CD4-positive, alpha-beta T cell treated with Interleukin-6 at 100 ng/mL for 8 hours (primary cell): ENCODE measurements at regions not wholly inside any gene's neighbourhood (a gene's known extent, or its start where the extent isn't known, plus 50 kb on each side); places are given as distances from the start of the nearest gene placed in this dataset.
"Not testable (repeated sequence)": the region's sequence is repeated elsewhere in the genome, so short reads cannot be mapped to it uniquely, and the experiment has no call there.

Experiments used
- DNase-seq: peaks from one replicate; pipeline ENCODE4 v3.0.0-alpha.2; 2020; ENCODE audit warnings: mixed read lengths, low spot score

GRCh38 chr14:97074456-97074855, 277.3 kb downstream of the VRK1 start:
- DNase-seq, result no peak

GRCh38 chr14:97074856-97075255, 277.7 kb downstream of the VRK1 start:
- DNase-seq, result no peak

DNA sequence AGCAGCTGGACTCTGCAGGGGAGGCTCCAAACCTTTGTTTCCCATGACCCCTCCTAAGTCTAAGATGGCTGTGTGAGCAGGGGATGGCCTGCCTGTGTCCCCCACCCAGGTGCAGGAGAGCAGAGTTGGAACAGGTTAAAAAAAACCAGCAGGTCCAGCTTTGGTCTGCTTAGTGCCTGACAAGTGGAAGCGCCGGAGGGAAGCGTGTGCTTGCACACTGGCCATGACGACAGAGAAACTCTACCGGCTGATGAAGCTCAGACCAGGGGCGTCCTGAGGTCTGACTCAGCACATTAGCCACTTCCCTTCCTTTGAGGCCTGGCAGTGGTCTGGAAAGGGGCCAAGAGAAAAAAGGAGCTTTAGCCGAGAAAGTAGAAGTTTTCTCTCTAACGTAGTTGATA, 280.1 kb downstream of the VRK1 start:
- no peak for DNase-seq

DNA sequence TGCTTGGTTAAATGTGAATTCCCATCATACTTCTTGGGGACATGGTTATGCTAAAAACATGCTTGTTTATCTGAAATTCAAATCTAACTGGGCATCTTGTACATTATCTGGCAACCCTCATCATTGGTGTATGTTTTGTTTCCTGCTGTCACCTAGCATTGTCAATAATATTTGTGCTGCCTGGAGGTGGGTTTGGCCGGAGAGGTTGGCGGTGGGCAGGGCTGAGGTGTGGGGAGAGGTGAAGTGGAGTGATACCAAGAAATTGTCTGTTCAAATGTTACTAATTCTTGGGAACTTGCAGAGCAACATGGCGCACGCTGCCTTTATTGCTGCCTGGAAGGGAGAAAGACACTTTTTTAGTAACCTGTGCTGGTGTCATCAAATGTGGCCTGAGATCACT, 280.5 kb downstream of the VRK1 start:
- no peak for DNase-seq

DNA sequence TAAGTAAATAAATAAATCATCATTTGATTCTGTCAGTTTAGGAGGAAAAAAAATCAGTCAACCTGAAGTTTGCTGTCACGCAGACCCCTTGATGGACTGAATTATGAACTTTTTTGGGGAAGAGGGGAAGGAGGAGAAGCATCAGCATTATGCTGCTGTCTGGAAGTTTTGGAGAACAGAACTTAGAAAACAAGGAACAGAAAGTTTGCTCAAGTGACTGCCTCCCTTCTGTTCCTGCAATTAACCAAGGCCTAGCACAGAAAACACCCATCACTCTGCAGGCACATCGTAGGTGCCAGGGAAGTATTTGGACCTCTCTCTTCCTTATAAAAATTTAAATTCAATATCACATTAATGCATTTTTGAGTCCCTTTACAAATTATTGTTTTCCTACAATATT, 283.8 kb downstream of the VRK1 start:
- no peak for DNase-seq

- DNase-seq, result no peak
Measured at GRCh38 chr14:97095269-97095668, 298.1 kb downstream of the VRK1 start.

DNA sequence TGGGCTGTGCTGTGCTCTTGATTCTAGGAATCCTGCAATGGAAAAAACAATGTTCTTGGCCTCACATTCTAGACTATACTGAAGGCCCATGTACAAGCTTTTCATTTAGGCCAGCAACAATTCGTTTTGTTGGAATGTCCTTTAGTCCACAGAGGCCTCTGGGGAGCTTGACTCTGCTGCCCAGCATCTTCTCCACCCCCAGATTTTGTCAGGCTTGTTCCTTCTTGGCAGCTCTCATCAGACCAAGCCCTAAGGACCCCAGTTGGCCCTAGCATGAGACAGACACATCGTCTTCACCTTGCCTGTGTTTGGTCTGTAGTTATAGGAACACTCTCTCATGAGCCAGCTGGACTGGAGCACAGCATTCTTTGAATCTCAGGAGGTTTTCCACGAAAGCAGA, 300.1 kb downstream of the VRK1 start:
- DNase-seq, result no peak

DNA sequence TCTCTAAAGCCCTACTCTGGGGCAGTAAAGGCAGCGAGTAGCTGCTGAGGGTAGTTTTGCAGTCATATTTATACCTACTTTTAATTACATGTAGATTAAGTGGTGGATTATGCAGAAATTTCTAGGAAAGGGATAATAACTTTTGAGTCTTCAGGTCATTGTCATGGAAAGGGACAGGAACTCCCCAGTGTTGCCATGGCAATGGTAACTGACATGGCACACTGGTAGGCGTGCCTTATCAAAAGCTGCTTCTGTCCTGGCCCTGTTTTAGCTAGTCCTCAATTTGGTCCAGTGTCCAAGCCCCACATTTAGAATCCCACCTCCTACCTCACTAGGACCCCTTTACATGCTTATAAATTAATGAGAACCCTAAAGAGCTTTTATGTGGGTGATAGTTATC, 303.1 kb downstream of the VRK1 start:
- no peak for DNase-seq

- DNase-seq, result no peak
Measured at GRCh38 chr14:97101561-97101960, 304.4 kb downstream of the VRK1 start.

DNA sequence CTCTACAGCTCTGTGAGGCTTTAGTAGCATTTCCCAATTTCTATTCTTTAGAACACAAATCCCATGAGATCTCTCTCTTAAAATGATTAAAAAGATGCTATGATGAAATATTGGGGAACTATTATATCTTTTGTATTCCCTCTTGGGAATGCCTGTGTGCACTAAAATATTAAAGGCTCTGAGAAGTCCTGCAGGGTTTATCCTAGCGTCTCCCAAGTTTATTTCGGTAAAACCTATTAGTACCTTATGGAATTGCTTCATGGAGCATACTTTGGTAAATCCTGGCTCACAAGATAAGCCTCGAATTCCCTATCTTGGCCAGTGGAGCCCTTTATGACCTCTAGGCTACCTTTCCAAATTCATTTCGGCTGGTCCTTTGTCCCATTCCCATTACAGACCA, 306.8 kb downstream of the VRK1 start:
- DNase-seq, result no peak

DNA sequence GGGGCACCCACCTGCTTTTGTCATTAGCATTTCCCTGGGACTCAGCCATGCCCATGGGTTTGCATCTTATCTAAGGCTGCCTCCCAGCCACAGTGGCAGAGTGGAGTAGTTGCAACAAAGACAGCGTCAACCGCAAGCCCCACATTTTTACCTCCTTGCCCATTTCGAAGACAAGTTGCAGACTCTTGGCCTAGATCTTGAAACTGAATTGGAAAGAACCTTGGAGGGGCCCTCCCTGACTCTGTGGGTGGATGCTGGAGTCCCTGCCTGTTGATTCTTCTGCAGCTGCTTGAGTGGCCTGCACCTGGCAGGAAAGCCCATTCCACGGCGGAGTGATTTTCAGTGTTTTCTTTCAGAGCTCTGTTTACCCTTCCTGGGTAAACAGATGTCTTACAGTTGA, 309.0 kb downstream of the VRK1 start:
- DNase-seq, result no peak

DNA sequence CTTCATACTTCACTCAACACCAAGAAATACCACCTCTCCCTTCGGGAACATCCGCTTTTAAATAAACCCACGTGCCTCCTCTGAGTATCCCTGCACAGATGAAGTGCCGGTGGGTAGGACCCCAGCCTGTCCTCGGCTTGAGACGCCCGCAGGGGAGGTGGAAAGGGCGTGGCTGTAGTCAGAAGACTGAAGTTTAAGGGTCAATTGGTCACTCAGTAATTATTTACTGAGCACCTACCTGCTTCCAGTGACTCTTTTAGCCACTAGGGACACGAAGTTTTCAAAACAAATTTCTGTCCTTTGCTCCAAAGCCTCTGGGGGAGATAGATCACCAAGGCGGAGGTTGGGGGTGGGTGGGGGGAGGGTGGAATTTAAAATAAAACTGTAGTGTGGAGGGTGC, 309.4 kb downstream of the VRK1 start:
- DNase-seq, result no peak

- no peak for DNase-seq
Measured at GRCh38 chr14:97107080-97107479, 309.9 kb downstream of the VRK1 start.

DNA sequence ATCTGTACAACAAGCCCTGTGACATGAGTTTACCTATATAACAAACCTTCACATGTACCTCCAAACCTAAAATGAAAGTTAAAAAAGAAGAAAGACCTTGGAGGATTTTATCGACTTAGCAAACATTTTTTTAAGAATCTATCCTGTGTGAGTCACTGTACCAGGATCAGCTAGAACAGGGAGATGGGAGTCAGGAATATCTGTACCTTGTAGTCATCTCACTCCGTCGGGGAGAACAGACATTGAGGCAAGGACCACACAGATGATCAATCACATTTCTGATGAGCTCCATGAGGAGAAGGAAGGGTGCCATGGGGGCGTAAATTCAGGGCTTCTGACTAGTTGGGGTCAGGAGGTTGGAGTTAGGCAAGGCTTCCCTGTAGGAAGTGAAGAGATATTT, 310.6 kb downstream of the VRK1 start:
- no peak for DNase-seq

- DNase-seq, result no peak
Measured at GRCh38 chr14:97109234-97109633, 312.1 kb downstream of the VRK1 start.

GRCh38 chr14:97113339-97113738, 316.2 kb downstream of the VRK1 start:
- no peak for DNase-seq

- no peak for DNase-seq
Measured at GRCh38 chr14:97116546-97116945, 319.4 kb downstream of the VRK1 start.

GRCh38 chr14:97117693-97118092, 320.5 kb downstream of the VRK1 start:
- DNase-seq, result no peak

DNA sequence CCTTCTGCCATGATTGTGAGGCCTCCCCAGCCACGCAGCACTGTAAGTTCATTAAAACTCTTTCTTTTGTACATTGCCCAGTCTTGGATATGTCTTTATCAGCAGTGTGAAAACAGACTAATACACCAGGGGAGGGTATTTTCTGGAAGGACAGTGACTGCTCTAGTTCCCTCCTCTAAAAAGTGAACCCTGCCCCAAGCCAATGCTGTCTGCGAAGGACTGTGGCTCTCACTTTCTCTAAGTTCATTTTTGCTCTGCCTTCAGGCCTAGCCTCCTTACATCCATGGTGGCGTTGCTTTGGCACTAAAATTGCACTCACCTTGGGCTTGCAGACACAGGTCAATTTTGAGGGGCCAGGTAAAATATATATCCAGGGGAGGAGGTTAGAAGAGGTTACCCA, 323.0 kb downstream of the VRK1 start:
- no peak for DNase-seq

- DNase-seq, result peak; percentile 53
Measured at GRCh38 chr14:97120611-97121031, 323.4 kb downstream of the VRK1 start.

GRCh38 chr14:97129639-97130038, 332.5 kb downstream of the VRK1 start:
- no peak for DNase-seq

- DNase-seq, result not testable (repeated sequence)
Measured at GRCh38 chr14:97135847-97136246, 338.7 kb downstream of the VRK1 start.

DNA sequence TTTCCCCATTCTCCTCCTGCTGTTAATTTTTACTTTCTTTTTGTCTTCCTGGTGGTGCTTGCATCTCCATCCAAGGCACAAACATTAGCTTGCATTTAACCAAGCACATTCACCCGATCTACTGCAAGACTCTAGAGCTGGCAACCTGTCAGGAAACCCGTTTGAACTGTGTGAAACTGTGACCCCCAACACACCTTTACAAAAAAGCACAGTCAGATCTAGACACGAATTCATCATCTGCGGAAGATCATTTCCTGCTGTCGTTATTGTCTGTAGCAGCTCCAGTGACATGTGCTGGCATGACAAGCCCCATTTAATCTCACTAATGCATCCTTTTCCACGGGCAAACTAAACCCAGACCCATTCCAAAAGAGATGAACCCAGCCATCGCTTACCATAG, 340.5 kb downstream of the VRK1 start:
- DNase-seq, result no peak

- no peak for DNase-seq
Measured at GRCh38 chr14:97138801-97139200, 341.6 kb downstream of the VRK1 start.

- DNase-seq, result no peak
Measured at GRCh38 chr14:97143011-97143410, 345.8 kb downstream of the VRK1 start.
